ENCODE measurements at regions not wholly inside any gene's neighbourhood (a gene's known extent, or its start where the extent isn't known, plus 50 kb on each side); places are given as distances from the start of the nearest gene placed in this dataset.

- Histone ChIP-seq H3K9me3 (ENCODE audit: control insufficient read depth, low read length) (no peaks in the 10 kb centered on the region), H3K9ac (no peak overlapping the region), H3K27ac (no peak overlapping the region), H3K4me2 (ENCODE audit: low read length) (no peak overlapping the region), H2AFZ (no peak overlapping the region), H3K36me3 (ENCODE audit: control insufficient read depth, insufficient read depth, low read length) (no peaks in the 10 kb centered on the region), H3K4me1 (no peaks in the 10 kb centered on the region), H3K79me2 (no peaks in the 10 kb centered on the region), H3K27me3 (ENCODE audit: control insufficient read depth, insufficient read depth, low read length) (no peaks in the 10 kb centered on the region), H3K4me3 (ENCODE audit: low read depth, low read length) (no peak overlapping the region)
- TF ChIP-seq CTCF (IDR thresholded peaks at IDR 0.05) = no peak
These were observed 75.2 kb upstream of the RASSF8 start for GRCh38 chr12:25883026-25883916.

- Histone ChIP-seq H3K79me2 (no peaks in the 10 kb centered on the region), H3K4me2 (ENCODE audit: low read length) (no peak overlapping the region), H3K27me3 (ENCODE audit: control insufficient read depth, insufficient read depth, low read length) (no peaks in the 10 kb centered on the region)
These were observed 74.2 kb upstream of the RASSF8 start for GRCh38 chr12:25884024-25884919.

GRCh38 chr12:25884920-25885234 is 73.6 kb upstream of the RASSF8 start:
- no peak overlapping the region for H3K9ac ChIP-seq
- H2AFZ ChIP-seq = no peak overlapping the region
- H3K27ac ChIP-seq = no peak overlapping the region
- TF ChIP-seq CTCF (IDR thresholded peaks at IDR 0.05) = no peak
- H3K4me1 ChIP-seq = no peaks in the 10 kb centered on the region
- no peaks in the 10 kb centered on the region for H3K36me3 ChIP-seq (ENCODE audit: control insufficient read depth, insufficient read depth, low read length)
- H3K79me2 ChIP-seq = no peaks in the 10 kb centered on the region
- no peak overlapping the region for H3K4me2 ChIP-seq (ENCODE audit: low read length)
- H3K4me3 ChIP-seq (ENCODE audit: low read depth, low read length) = no peak overlapping the region
- H3K27me3 ChIP-seq (ENCODE audit: control insufficient read depth, insufficient read depth, low read length) = no peaks in the 10 kb centered on the region
- no peaks in the 10 kb centered on the region for H3K9me3 ChIP-seq (ENCODE audit: control insufficient read depth, low read length)

More at GRCh38 chr12:25884024-25884919, 74.2 kb upstream of the RASSF8 start:
- Histone ChIP-seq H3K4me3 (ENCODE audit: low read depth, low read length) (no peak overlapping the region), H3K4me1 (no peaks in the 10 kb centered on the region), H2AFZ (no peak overlapping the region), H3K27ac (no peak overlapping the region), H3K9ac (no peak overlapping the region), H3K9me3 (ENCODE audit: control insufficient read depth, low read length) (no peaks in the 10 kb centered on the region), H3K36me3 (ENCODE audit: control insufficient read depth, insufficient read depth, low read length) (no peaks in the 10 kb centered on the region)
- TF ChIP-seq CTCF (IDR thresholded peaks at IDR 0.05) = no peak

GRCh38 chr12:25886396-25886795 is 72.1 kb upstream of the RASSF8 start:
- Histone ChIP-seq H3K9ac (no peak overlapping the region), H3K9me3 (ENCODE audit: control insufficient read depth, low read length) (no peaks in the 10 kb centered on the region), H3K4me2 (ENCODE audit: low read length) (no peak overlapping the region), H3K27me3 (ENCODE audit: control insufficient read depth, insufficient read depth, low read length) (no peaks in the 10 kb centered on the region), H2AFZ (no peak overlapping the region), H3K79me2 (no peaks in the 10 kb centered on the region), H3K4me3 (ENCODE audit: low read depth, low read length) (no peak overlapping the region), H3K27ac (no peak overlapping the region), H3K4me1 (no peaks in the 10 kb centered on the region), H3K36me3 (ENCODE audit: control insufficient read depth, insufficient read depth, low read length) (no peaks in the 10 kb centered on the region)
- TF ChIP-seq CTCF (IDR thresholded peaks at IDR 0.05) = no peak
